Smooth muscle cell (in vitro differentiated cells): ENCODE measurements at regions not wholly inside any gene's neighbourhood (a gene's known extent, or its start where the extent isn't known, plus 50 kb on each side); places are given as distances from the start of the nearest gene placed in this dataset.

Experiments used
- DNase-seq: peaks from one replicate; lab custom pipeline; 2025; ENCODE audit not compliant: unreplicated experiment; lab: John Stamatoyannopoulos, UW
- H2AFZ ChIP-seq: fragments of 200-600 bp; sonication (generic); 2 replicates; pipeline ENCODE4 v1.6.0; 2016; ENCODE audit warnings: antibody characterized with exemption, low read depth, mild to moderate bottlenecking
- H3F3A ChIP-seq: fragments of 200-600 bp; sonication (generic); 2 replicates; pipeline ENCODE4 v1.6.0; 2017; ENCODE audit warnings: antibody characterized with exemption, low read depth
- H3K27ac ChIP-seq: fragments of 200-600 bp; sonication (generic); 2 replicates; pipeline ENCODE4 v1.5.1; 2016; ENCODE audit warnings: low read depth, mild to moderate bottlenecking
- H3K27me3 ChIP-seq: fragments of 200-600 bp; sonication (generic); 2 replicates; pipeline ENCODE4 v1.6.1; 2016; ENCODE audit warnings: low read depth, mild to moderate bottlenecking
- H3K36me3 ChIP-seq: fragments of 200-600 bp; sonication (generic); 2 replicates; pipeline ENCODE4 v1.5.1; 2016; ENCODE audit warnings: low read depth
- H3K4me1 ChIP-seq: fragments of 200-600 bp; sonication (generic); 2 replicates; pipeline ENCODE4 v1.5.1; 2016; ENCODE audit warnings: low read depth
- H3K4me2 ChIP-seq: fragments of 200-600 bp; sonication (generic); 2 replicates; pipeline ENCODE4 v1.6.0; 2016; ENCODE audit warnings: mild to moderate bottlenecking
- H3K4me3 ChIP-seq: fragments of 200-600 bp; sonication (generic); 2 replicates; pipeline ENCODE4 v1.5.1; 2016; ENCODE audit warnings: mild to moderate bottlenecking
- H3K79me2 ChIP-seq: fragments of 200-600 bp; sonication (generic); 2 replicates; pipeline ENCODE4 v1.6.0; 2016; ENCODE audit warnings: low read depth, mild to moderate bottlenecking
- H3K9ac ChIP-seq: fragments of 200-600 bp; sonication (generic); 2 replicates; pipeline ENCODE4 v1.6.0; 2016; ENCODE audit warnings: low read depth
- H3K9me3 ChIP-seq: fragments of 200-600 bp; sonication (generic); replicated peaks from 2 replicates; pipeline ENCODE4 v1.5.1; 2016; ENCODE audit warnings: low read depth
- H4K20me1 ChIP-seq: fragments of 200-600 bp; sonication (generic); 2 replicates; pipeline ENCODE4 v1.6.0; 2016; ENCODE audit warnings: low read depth
- WGBS: methylation state at CpG from one replicate; pipeline ENCODE4 v1.1.7; 2016; ENCODE audit warnings: low lambda C conversion rate; 5-methylcytosine and 5-hydroxymethylcytosine counted together
- TF ChIP-seq, protein P1 (sequence below): fragments of 200-600 bp; sonication (generic); IDR thresholded peaks from 2 replicates; pipeline ENCODE4 v1.5.1; 2017; ENCODE audit warnings: borderline replicate concordance, mild to moderate bottlenecking, antibody characterized with exemption; ENCODE audit not compliant: insufficient read depth, poor library complexity, severe bottlenecking

DNA sequence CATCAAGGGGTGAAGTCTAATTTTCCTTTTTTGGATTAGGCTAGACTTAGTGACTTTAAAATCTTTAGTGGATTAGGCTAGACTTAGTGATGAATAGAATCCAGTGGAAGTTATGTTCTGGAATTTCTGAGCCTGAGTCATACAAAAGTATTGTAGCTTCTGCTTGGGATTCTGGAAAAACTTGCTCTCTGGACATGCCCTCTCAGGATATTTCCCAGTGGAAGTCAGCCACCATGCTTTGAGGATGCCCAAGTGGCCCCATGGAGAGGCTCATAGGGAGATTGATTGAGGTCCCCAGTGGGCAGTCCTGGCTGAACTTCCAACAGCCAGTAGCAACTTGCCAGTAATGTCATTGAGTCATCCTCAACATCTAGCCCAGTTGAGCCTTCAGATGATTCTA, 112.4 kb upstream of the PRLR start:
- Histone ChIP-seq H3K4me2 (no peak overlapping the region), H3K79me2 (no peaks in the 10 kb centered on the region), H3K4me1 (peaks cover 4% of the 10 kb centered on the region), H2AFZ (no peak overlapping the region), H4K20me1 (no peaks in the 10 kb centered on the region), H3K9me3 (no peaks in the 10 kb centered on the region), H3K27ac (no peak overlapping the region), H3K36me3 (no peaks in the 10 kb centered on the region), H3K4me3 (no peak overlapping the region), H3K27me3 (no peaks in the 10 kb centered on the region), H3F3A (no peaks in the 10 kb centered on the region), H3K9ac (no peak overlapping the region)
- TF ChIP-seq, protein P1, sequence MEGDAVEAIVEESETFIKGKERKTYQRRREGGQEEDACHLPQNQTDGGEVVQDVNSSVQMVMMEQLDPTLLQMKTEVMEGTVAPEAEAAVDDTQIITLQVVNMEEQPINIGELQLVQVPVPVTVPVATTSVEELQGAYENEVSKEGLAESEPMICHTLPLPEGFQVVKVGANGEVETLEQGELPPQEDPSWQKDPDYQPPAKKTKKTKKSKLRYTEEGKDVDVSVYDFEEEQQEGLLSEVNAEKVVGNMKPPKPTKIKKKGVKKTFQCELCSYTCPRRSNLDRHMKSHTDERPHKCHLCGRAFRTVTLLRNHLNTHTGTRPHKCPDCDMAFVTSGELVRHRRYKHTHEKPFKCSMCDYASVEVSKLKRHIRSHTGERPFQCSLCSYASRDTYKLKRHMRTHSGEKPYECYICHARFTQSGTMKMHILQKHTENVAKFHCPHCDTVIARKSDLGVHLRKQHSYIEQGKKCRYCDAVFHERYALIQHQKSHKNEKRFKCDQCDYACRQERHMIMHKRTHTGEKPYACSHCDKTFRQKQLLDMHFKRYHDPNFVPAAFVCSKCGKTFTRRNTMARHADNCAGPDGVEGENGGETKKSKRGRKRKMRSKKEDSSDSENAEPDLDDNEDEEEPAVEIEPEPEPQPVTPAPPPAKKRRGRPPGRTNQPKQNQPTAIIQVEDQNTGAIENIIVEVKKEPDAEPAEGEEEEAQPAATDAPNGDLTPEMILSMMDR = no peak
- no peak for DNase-seq

DNA sequence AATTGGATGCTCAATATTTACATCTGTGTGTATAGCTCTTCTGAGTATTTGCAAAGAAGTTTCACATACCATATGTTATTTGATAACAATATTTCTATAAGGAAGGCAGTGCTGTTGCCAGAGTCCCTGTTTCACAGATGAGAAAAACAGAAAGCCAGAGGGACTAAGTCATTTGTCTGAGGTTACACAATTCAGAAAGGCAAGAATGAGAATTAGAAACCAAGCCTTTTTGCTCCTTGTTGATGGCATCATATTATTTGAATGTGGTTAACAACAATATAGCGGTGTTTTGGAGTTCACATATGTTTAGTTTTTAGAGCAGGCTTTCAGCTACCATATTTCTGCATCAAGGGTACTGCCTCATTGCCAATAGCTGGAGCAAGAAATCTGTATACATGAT, 110.9 kb upstream of the PRLR start:
- Histone ChIP-seq H3K27me3 (no peaks in the 10 kb centered on the region), H3F3A (no peaks in the 10 kb centered on the region), H3K9me3 (no peaks in the 10 kb centered on the region), H3K9ac (no peak overlapping the region), H3K4me1 (peaks cover 5% of the 10 kb centered on the region), H3K4me3 (no peak overlapping the region), H3K36me3 (no peaks in the 10 kb centered on the region), H2AFZ (no peak overlapping the region), H3K79me2 (no peaks in the 10 kb centered on the region), H3K4me2 (no peak overlapping the region), H4K20me1 (no peaks in the 10 kb centered on the region), H3K27ac (no peak overlapping the region)
- TF ChIP-seq, protein P1 = no peak
- WGBS = 96% methylated on average over 1 of the region's 1 CpG
- DNase-seq = no peak

DNA sequence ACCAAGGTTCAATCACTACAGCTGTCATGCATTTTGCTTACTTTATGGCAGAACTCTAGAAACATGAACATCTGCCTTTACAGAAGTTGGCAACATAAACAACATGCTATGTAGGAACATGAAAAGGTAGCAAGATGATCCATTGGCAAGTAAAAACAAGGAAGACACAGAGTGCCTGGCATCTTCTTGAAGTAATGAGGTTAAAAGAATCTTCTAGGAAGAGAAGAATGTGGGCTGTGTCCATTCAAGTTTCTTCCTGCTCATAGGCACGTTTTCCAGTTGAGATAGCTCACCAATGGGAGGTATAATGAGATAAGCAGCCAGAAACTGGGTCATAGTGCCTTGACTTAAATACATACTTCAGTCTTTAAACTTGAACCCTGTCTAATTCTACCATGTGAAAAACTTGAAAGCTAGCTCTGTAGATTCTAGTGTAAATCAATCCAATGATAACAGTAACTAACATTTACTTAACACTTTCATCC, 109.4 kb upstream of the PRLR start:
- Histone ChIP-seq H3K9me3 (no peaks in the 10 kb centered on the region), H3K4me3 (no peak overlapping the region), H3K27ac (no peak overlapping the region), H3K36me3 (no peaks in the 10 kb centered on the region), H4K20me1 (no peaks in the 10 kb centered on the region), H2AFZ (no peak overlapping the region), H3K9ac (no peak overlapping the region), H3K79me2 (no peaks in the 10 kb centered on the region), H3F3A (no peaks in the 10 kb centered on the region), H3K4me1 (peaks cover 5% of the 10 kb centered on the region), H3K4me2 (no peak overlapping the region), H3K27me3 (no peaks in the 10 kb centered on the region)
- DNase-seq = no peak
- WGBS = 54% methylated on average over 1 of the region's 1 CpG
- TF ChIP-seq, protein P1 = no peak

GRCh38 chr5:35339006-35339405, 108.7 kb upstream of the PRLR start:
- Histone ChIP-seq H3K27me3 (no peaks in the 10 kb centered on the region), H4K20me1 (no peaks in the 10 kb centered on the region), H3K27ac (no peak overlapping the region), H3K4me1 (peaks cover 5% of the 10 kb centered on the region), H2AFZ (no peak overlapping the region), H3K36me3 (no peaks in the 10 kb centered on the region), H3K79me2 (no peaks in the 10 kb centered on the region), H3K9me3 (no peaks in the 10 kb centered on the region), H3K4me3 (no peak overlapping the region), H3K4me2 (no peak overlapping the region), H3F3A (no peaks in the 10 kb centered on the region), H3K9ac (no peak overlapping the region)
- WGBS = 91% methylated on average over 1 of the region's 1 CpG
- DNase-seq = no peak
- TF ChIP-seq, protein P1 = no peak
